CD1c-positive myeloid dendritic cell (primary cell): ENCODE measurements at regions not wholly inside any gene's neighbourhood (a gene's known extent, or its start where the extent isn't known, plus 50 kb on each side); places are given as distances from the start of the nearest gene placed in this dataset.

Source experiments
- DNase-seq: peaks from one replicate; pipeline ENCODE4 v3.0.0-alpha.2; 2016; ENCODE audit errors: extremely low spot score

- peak; percentile 13 for DNase-seq
These were observed 741.4 kb upstream of the POT1 start for GRCh38 chr7:125670926-125671572.

- no peak for DNase-seq
These were observed 738.8 kb upstream of the POT1 start for GRCh38 chr7:125668321-125668993.

GRCh38 chr7:125664625-125665024 lies 735.0 kb upstream of the POT1 start:
- DNase-seq: no peak

GRCh38 chr7:125663961-125664360 lies 734.3 kb upstream of the POT1 start:
- DNase-seq: no peak

- no peak for DNase-seq
These were observed 732.1 kb upstream of the POT1 start for GRCh38 chr7:125661677-125662076.

- DNase-seq: no peak
These were observed 731.4 kb upstream of the POT1 start for GRCh38 chr7:125661006-125661405.

GRCh38 chr7:125654076-125654475 lies 724.5 kb upstream of the POT1 start:
- DNase-seq: no peak

GRCh38 chr7:125651823-125652528 lies 722.4 kb upstream of the POT1 start:
- DNase-seq: no peak

- no peak for DNase-seq
These were observed 718.9 kb upstream of the POT1 start for GRCh38 chr7:125648543-125648942.

- no peak for DNase-seq
These were observed 716.1 kb upstream of the POT1 start for GRCh38 chr7:125645770-125646169.

- no peak for DNase-seq
These were observed 714.5 kb upstream of the POT1 start for GRCh38 chr7:125644109-125644508.

- DNase-seq: no peak
These were observed 713.7 kb upstream of the POT1 start for GRCh38 chr7:125643302-125643701.

- DNase-seq: no peak
These were observed 712.3 kb upstream of the POT1 start for GRCh38 chr7:125641884-125642283.

GRCh38 chr7:125636320-125636962 lies 706.8 kb upstream of the POT1 start:
- DNase-seq: no peak

GRCh38 chr7:125618516-125618915 lies 688.9 kb upstream of the POT1 start:
- DNase-seq: no peak

- DNase-seq: no peak
These were observed 682.0 kb upstream of the POT1 start for GRCh38 chr7:125611582-125611981.

GRCh38 chr7:125606671-125607070 lies 677.0 kb upstream of the POT1 start:
- DNase-seq: no peak

GRCh38 chr7:125605241-125605640 lies 675.6 kb upstream of the POT1 start:
- DNase-seq: no peak

GRCh38 chr7:125602441-125602840 lies 672.8 kb upstream of the POT1 start:
- no peak for DNase-seq

- DNase-seq: no peak
These were observed 669.8 kb upstream of the POT1 start for GRCh38 chr7:125599387-125599786.

GRCh38 chr7:125592331-125592730 lies 662.7 kb upstream of the POT1 start:
- no peak for DNase-seq

GRCh38 chr7:125573126-125573525 lies 643.5 kb upstream of the POT1 start:
- no peak for DNase-seq

- DNase-seq: no peak
These were observed 642.8 kb upstream of the POT1 start for GRCh38 chr7:125572414-125572813.
